GM23338 (cell line): ENCODE measurements at regions not wholly inside any gene's neighbourhood (a gene's known extent, or its start where the extent isn't known, plus 50 kb on each side); places are given as distances from the start of the nearest gene placed in this dataset.

ENCODE experiments used
- ATAC-seq: fragments of 200-7000 bp; cut with Tn5 transposase; 3 replicates; pipeline ENCODE4 v1.9.1; 2020
- DNase-seq: peaks from one replicate; pipeline ENCODE4 v3.0.0-alpha.2; 2015; ENCODE audit warnings: low spot score
- H2AFZ ChIP-seq: fragments of 200-600 bp; sonication (generic); 2 replicates; pipeline ENCODE4 v1.8.0; 2016; ENCODE audit warnings: antibody characterized with exemption, mild to moderate bottlenecking, moderate library complexity
- H3F3A ChIP-seq: fragments of 200-600 bp; sonication (generic); replicated peaks from 2 replicates; pipeline ENCODE4 v1.8.0; 2017; ENCODE audit warnings: antibody characterized with exemption, mixed run types, low read depth
- H3K27ac ChIP-seq: fragments of 200-600 bp; sonication (generic); 2 replicates; pipeline ENCODE4 v1.6.1; 2016; ENCODE audit warnings: low read depth
- H3K27me3 ChIP-seq: fragments of 200-600 bp; sonication (generic); 2 replicates; pipeline ENCODE4 v1.8.0; 2016; ENCODE audit warnings: mild to moderate bottlenecking, mixed run types, moderate library complexity; ENCODE audit not compliant: insufficient read depth
- H3K36me3 ChIP-seq: fragments of 200-600 bp; sonication (generic); 2 replicates; pipeline ENCODE4 v1.8.0; 2016; ENCODE audit warnings: mild to moderate bottlenecking; ENCODE audit not compliant: insufficient read depth
- H3K4me1 ChIP-seq: fragments of 200-600 bp; sonication (generic); 2 replicates; pipeline ENCODE4 v1.8.0; 2016; ENCODE audit warnings: mild to moderate bottlenecking, moderate library complexity; ENCODE audit not compliant: insufficient read depth
- H3K4me2 ChIP-seq: fragments of 200-600 bp; sonication (generic); 2 replicates; pipeline ENCODE4 v1.7.1; 2017; ENCODE audit warnings: mixed run types
- H3K4me3 ChIP-seq: fragments of 200-600 bp; sonication (generic); 2 replicates; pipeline ENCODE4 v1.6.1; 2016; ENCODE audit warnings: mixed run types
- H3K79me2 ChIP-seq: fragments of 200-600 bp; sonication (generic); replicated peaks from 2 replicates; pipeline ENCODE4 v1.8.0; 2017; ENCODE audit warnings: mild to moderate bottlenecking; ENCODE audit not compliant: insufficient read depth
- H3K9me2 ChIP-seq: fragments of 200-600 bp; sonication (generic); 2 replicates; pipeline ENCODE4 v1.8.0; 2017; ENCODE audit not compliant: insufficient read depth
- H4K20me1 ChIP-seq: fragments of 200-600 bp; sonication (generic); replicated peaks from 2 replicates; pipeline ENCODE4 v1.8.0; 2017; ENCODE audit warnings: mild to moderate bottlenecking; ENCODE audit not compliant: insufficient read depth
- H3K27ac Mint-ChIP-seq: 2 replicates; pipeline ENCODE4 v1.8.0; 2020; ENCODE audit warnings: inconsistent platforms, mild to moderate bottlenecking, moderate library complexity, mixed read lengths
- H3K27me3 Mint-ChIP-seq: 3 replicates; pipeline ENCODE4 v1.8.0; 2022; ENCODE audit warnings: low read depth, mild to moderate bottlenecking, moderate library complexity, mixed read lengths, inconsistent platforms; ENCODE audit not compliant: insufficient read depth, poor library complexity
- H3K36me3 Mint-ChIP-seq: 3 replicates; pipeline ENCODE4 v1.8.0; 2021; ENCODE audit warnings: low read depth, mild to moderate bottlenecking, inconsistent platforms, moderate library complexity, mixed read lengths
- H3K4me1 Mint-ChIP-seq: 3 replicates; pipeline ENCODE4 v1.8.0; 2020; ENCODE audit warnings: mild to moderate bottlenecking, inconsistent platforms, mixed read lengths
- H3K4me3 Mint-ChIP-seq: 3 replicates; pipeline ENCODE4 v1.8.0; 2021; ENCODE audit warnings: moderate library complexity, mild to moderate bottlenecking, inconsistent platforms, mixed read lengths
- H3K9me3 Mint-ChIP-seq: 3 replicates; pipeline ENCODE4 v1.8.0; 2020; ENCODE audit warnings: moderate library complexity, mild to moderate bottlenecking, inconsistent platforms, mixed read lengths
- ETS1 ChIP-seq: IDR thresholded peaks from 2 replicates; pipeline ENCODE4 v1.6.1; 2016; ENCODE audit warnings: antibody characterized with exemption
- EZH2 ChIP-seq: fragments of 200-600 bp; sonication (generic); IDR thresholded peaks from one replicate; pipeline ENCODE4 v1.8.0; 2017; ENCODE audit warnings: antibody characterized with exemption, mild to moderate bottlenecking, low read depth; ENCODE audit not compliant: unreplicated experiment
- EZH2phosphoT487 ChIP-seq: fragments of 200-600 bp; sonication (generic); IDR thresholded peaks from one replicate; pipeline ENCODE4 v1.8.1; 2018; ENCODE audit warnings: antibody characterized with exemption; ENCODE audit not compliant: unreplicated experiment
- JUNB ChIP-seq: IDR thresholded peaks from one replicate; pipeline ENCODE4 v1.6.1; 2016; ENCODE audit warnings: antibody characterized with exemption; ENCODE audit not compliant: unreplicated experiment
- NANOG ChIP-seq: IDR thresholded peaks from 2 replicates; pipeline ENCODE4 v1.6.1; 2016; ENCODE audit warnings: antibody characterized with exemption, borderline replicate concordance
- POLR2AphosphoS5 ChIP-seq: IDR thresholded peaks from 2 replicates; pipeline ENCODE4 v1.6.1; 2016; ENCODE audit warnings: antibody characterized with exemption, low read depth
- STAT1 ChIP-seq: IDR thresholded peaks from one replicate; pipeline ENCODE4 v1.6.1; 2016; ENCODE audit warnings: antibody characterized with exemption; ENCODE audit not compliant: unreplicated experiment
- ZNF331 ChIP-seq: fragments of 250-450 bp; sonication (Bioruptor Pico); IDR thresholded peaks from 2 replicates; pipeline ENCODE4 v1.5.0; 2020; ENCODE audit warnings: low read depth, mild to moderate bottlenecking, moderate library complexity
- TF ChIP-seq, protein P1 (sequence below), 2 experiments: fragments of 200-600 bp in 1 of 2; sonication (generic) in 1 of 2; conservative IDR thresholded peaks; 2 replicates each; pipeline versions ENCODE4 v1.5.1 to v1.6.1; 2016 to 2017; ENCODE audit warnings: antibody characterized with exemption in 2 of 2, low read depth in 2 of 2, mild to moderate bottlenecking in 2 of 2, moderate library complexity in 1 of 2
- TF ChIP-seq, protein P2 (sequence below): IDR thresholded peaks from one replicate; pipeline ENCODE4 v1.6.1; 2018; ENCODE audit warnings: antibody characterized with exemption; ENCODE audit not compliant: unreplicated experiment

- Mint-ChIP-seq H3K4me1 (peaks cover 3% of the 10 kb centered on the region; the same call in 2 of the 3 replicates), H3K27me3 (peaks cover 3% of the 10 kb centered on the region), H3K4me3 (no peak overlapping the region), H3K27ac (no peak overlapping the region), H3K36me3 (no peaks in the 10 kb centered on the region), H3K9me3 (no peaks in the 10 kb centered on the region)
- Histone ChIP-seq H3K4me3 (no peak overlapping the region), H3K79me2 (no peaks in the 10 kb centered on the region), H2AFZ (no peak overlapping the region), H3K27me3 (no peaks in the 10 kb centered on the region), H3F3A (no peaks in the 10 kb centered on the region), H3K4me1 (no peaks in the 10 kb centered on the region), H4K20me1 (no peaks in the 10 kb centered on the region), H3K27ac (no peak overlapping the region), H3K4me2 (no peak overlapping the region), H3K36me3 (no peaks in the 10 kb centered on the region), H3K9me2 (no peaks in the 10 kb centered on the region)
- no peak for DNase-seq
- no peak for ATAC-seq
- no peak for TF ChIP-seq EZH2
- TF ChIP-seq STAT1: no peak
- TF ChIP-seq NANOG: no peak
- TF ChIP-seq, protein P1, sequence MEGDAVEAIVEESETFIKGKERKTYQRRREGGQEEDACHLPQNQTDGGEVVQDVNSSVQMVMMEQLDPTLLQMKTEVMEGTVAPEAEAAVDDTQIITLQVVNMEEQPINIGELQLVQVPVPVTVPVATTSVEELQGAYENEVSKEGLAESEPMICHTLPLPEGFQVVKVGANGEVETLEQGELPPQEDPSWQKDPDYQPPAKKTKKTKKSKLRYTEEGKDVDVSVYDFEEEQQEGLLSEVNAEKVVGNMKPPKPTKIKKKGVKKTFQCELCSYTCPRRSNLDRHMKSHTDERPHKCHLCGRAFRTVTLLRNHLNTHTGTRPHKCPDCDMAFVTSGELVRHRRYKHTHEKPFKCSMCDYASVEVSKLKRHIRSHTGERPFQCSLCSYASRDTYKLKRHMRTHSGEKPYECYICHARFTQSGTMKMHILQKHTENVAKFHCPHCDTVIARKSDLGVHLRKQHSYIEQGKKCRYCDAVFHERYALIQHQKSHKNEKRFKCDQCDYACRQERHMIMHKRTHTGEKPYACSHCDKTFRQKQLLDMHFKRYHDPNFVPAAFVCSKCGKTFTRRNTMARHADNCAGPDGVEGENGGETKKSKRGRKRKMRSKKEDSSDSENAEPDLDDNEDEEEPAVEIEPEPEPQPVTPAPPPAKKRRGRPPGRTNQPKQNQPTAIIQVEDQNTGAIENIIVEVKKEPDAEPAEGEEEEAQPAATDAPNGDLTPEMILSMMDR (conservative IDR thresholded peaks at IDR 0.05; ENCODE audit: low read depth in 2 of 2): no peak
- TF ChIP-seq, protein P2, sequence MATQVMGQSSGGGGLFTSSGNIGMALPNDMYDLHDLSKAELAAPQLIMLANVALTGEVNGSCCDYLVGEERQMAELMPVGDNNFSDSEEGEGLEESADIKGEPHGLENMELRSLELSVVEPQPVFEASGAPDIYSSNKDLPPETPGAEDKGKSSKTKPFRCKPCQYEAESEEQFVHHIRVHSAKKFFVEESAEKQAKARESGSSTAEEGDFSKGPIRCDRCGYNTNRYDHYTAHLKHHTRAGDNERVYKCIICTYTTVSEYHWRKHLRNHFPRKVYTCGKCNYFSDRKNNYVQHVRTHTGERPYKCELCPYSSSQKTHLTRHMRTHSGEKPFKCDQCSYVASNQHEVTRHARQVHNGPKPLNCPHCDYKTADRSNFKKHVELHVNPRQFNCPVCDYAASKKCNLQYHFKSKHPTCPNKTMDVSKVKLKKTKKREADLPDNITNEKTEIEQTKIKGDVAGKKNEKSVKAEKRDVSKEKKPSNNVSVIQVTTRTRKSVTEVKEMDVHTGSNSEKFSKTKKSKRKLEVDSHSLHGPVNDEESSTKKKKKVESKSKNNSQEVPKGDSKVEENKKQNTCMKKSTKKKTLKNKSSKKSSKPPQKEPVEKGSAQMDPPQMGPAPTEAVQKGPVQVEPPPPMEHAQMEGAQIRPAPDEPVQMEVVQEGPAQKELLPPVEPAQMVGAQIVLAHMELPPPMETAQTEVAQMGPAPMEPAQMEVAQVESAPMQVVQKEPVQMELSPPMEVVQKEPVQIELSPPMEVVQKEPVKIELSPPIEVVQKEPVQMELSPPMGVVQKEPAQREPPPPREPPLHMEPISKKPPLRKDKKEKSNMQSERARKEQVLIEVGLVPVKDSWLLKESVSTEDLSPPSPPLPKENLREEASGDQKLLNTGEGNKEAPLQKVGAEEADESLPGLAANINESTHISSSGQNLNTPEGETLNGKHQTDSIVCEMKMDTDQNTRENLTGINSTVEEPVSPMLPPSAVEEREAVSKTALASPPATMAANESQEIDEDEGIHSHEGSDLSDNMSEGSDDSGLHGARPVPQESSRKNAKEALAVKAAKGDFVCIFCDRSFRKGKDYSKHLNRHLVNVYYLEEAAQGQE: no peak
- no peak for TF ChIP-seq JUNB
- no peak for TF ChIP-seq ZNF331 (CRISPR knock-in tag)
Measured at GRCh38 chr20:60135276-60135675, 177.1 kb downstream of the CDH26 start.

GRCh38 chr20:60136645-60137401 lies 178.6 kb downstream of the CDH26 start:
- Mint-ChIP-seq H3K4me1 (peaks cover 3% of the 10 kb centered on the region; the same call in 2 of the 3 replicates), H3K27ac (no peak overlapping the region)
- no peak for ATAC-seq
- TF ChIP-seq EZH2phosphoT487 (no peak), POLR2AphosphoS5 (no peak), EZH2 (no peak), ETS1 (no peak), JUNB (no peak), ZNF331 (CRISPR knock-in tag) (no peak)
- TF ChIP-seq, protein P2: no peak

More at GRCh38 chr20:60136645-60137401, 178.6 kb downstream of the CDH26 start:
- no peaks in the 10 kb centered on the region for H3K9me2 ChIP-seq
- H2AFZ ChIP-seq: no peak overlapping the region
- no peak overlapping the region for H3K4me3 ChIP-seq
- H3F3A ChIP-seq: no peaks in the 10 kb centered on the region
- H3K36me3 ChIP-seq: no peaks in the 10 kb centered on the region
- DNase-seq: no peak
- no peak overlapping the region for H3K4me2 ChIP-seq
- no peaks in the 10 kb centered on the region for H3K4me1 ChIP-seq
- Mint-ChIP-seq H3K9me3 (no peaks in the 10 kb centered on the region), H3K4me3 (no peak overlapping the region), H3K27me3 (peaks cover 3% of the 10 kb centered on the region), H3K36me3 (no peaks in the 10 kb centered on the region)
- no peaks in the 10 kb centered on the region for H4K20me1 ChIP-seq
- H3K27me3 ChIP-seq: no peaks in the 10 kb centered on the region
- H3K79me2 ChIP-seq: no peaks in the 10 kb centered on the region
- no peak overlapping the region for H3K27ac ChIP-seq
